Caco-2 (cell line): ENCODE measurements at regions not wholly inside any gene's neighbourhood (a gene's known extent, or its start where the extent isn't known, plus 50 kb on each side); places are given as distances from the start of the nearest gene placed in this dataset.

Source experiments
- BruUV-seq: library from RNA; stranded (reverse); fragments of 400-500 nt; replicated peaks from 2 replicates; lab custom pipeline; 2021; lab: Mats Ljungman, UMichigan
- CTCF ChIA-PET: fragments of 300-600 bp; sonication (Branson Sonifier 250); formaldehyde crosslinking; loops from one replicate; lab custom pipeline; 2022; ENCODE audit warnings: antibody characterized with exemption; lab: Charles Lee
- POLR2A ChIA-PET: fragments of 300-600 bp; sonication (Branson Sonifier 250); formaldehyde crosslinking; loops from one replicate; lab custom pipeline; 2022; ENCODE audit warnings: antibody characterized with exemption; lab: Charles Lee
- DNase-seq, 2 experiments: peaks; one replicate each; pipeline versions ENCODE4 v3.0.0 to v3.0.0-alpha.2; 2020 to 2022
- H3K27me3 ChIP-seq: replicated peaks from 2 replicates; pipeline ENCODE4 v1.6.0; 2011; ENCODE audit warnings: low read length; ENCODE audit not compliant: control insufficient read depth, insufficient read depth
- H3K36me3 ChIP-seq: 2 replicates; pipeline ENCODE4 v1.5.1; 2011; ENCODE audit warnings: low read length; ENCODE audit not compliant: control insufficient read depth, insufficient read depth
- H3K4me1 ChIP-seq: fragments of 250-450 bp; sonication (Bioruptor Pico); 2 replicates; pipeline ENCODE4 v1.5.1; 2020; ENCODE audit warnings: mild to moderate bottlenecking
- H3K4me3 ChIP-seq: 2 replicates; pipeline ENCODE4 v1.5.1; 2011; ENCODE audit warnings: low read depth, mild to moderate bottlenecking, control low read depth, low read length
- H3K9me3 ChIP-seq: fragments of 250-450 bp; sonication (Bioruptor Pico); 2 replicates; pipeline ENCODE4 v1.5.1; 2020; ENCODE audit warnings: mild to moderate bottlenecking, moderate library complexity
- H3K27ac Mint-ChIP-seq: one replicate; pipeline ENCODE4 v1.8.0; 2022; ENCODE audit warnings: mixed read lengths; ENCODE audit not compliant: unreplicated experiment
- H3K27me3 Mint-ChIP-seq: one replicate; pipeline ENCODE4 v1.8.0; 2022; ENCODE audit warnings: mixed read lengths; ENCODE audit not compliant: insufficient read depth, unreplicated experiment
- H3K36me3 Mint-ChIP-seq: one replicate; pipeline ENCODE4 v1.8.0; 2022; ENCODE audit warnings: mild to moderate bottlenecking, mixed read lengths; ENCODE audit not compliant: insufficient read depth, unreplicated experiment
- H3K4me1 Mint-ChIP-seq: one replicate; pipeline ENCODE4 v1.8.0; 2022; ENCODE audit warnings: low read depth, mixed read lengths; ENCODE audit not compliant: unreplicated experiment
- H3K4me3 Mint-ChIP-seq: one replicate; pipeline ENCODE4 v1.8.0; 2022; ENCODE audit warnings: mild to moderate bottlenecking, moderate library complexity, mixed read lengths; ENCODE audit not compliant: unreplicated experiment
- H3K9me3 Mint-ChIP-seq: one replicate; pipeline ENCODE4 v1.8.0; 2022; ENCODE audit warnings: mixed read lengths; ENCODE audit not compliant: unreplicated experiment
- intact Hi-C: fragments of 100-400 bp; cut with micrococcal nuclease; formaldehyde crosslinking; loops from one replicate; pipeline ENCODE4 v1.10.0; 2022; ENCODE audit not compliant: unreplicated experiment
- TF ChIP-seq, protein P1 (sequence below), 2 experiments: fragments of 200-600 bp in 1 of 2; IDR thresholded peaks; 1 replicate in 1 of 2; 2 replicates in 1 of 2; pipeline versions ENCODE4 v1.5.1 to v1.8.0; 2011 to 2022; ENCODE audit warnings: antibody characterized with exemption in 1 of 2, control low read depth in 1 of 2, inconsistent platforms in 1 of 2, low read depth in 1 of 2, low read length in 1 of 2, mild to moderate bottlenecking in 1 of 2, moderate library complexity in 1 of 2; ENCODE audit not compliant: insufficient read depth in 1 of 2, severe bottlenecking in 1 of 2, unreplicated experiment in 1 of 2

DNA sequence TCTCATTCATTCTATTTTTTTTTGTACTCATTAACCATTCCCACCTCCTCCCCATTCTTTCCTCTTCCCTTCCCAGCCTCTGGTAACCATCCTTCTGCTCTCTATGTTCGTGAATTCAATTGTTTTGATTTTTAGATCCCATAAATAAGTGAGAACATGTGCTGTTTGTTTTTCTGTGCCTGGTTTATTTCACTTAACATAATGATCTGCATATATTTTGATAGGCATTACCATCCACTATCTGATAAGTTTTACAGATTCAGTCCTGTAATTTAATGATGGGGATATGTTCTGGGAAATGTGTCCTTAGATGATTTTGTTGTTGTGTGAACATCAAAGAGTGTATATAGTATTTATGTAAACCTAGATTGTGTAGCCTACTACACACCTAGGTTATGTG is 77.5 kb upstream of the CPHXL start:
- intact Hi-C loops = loop anchor here (5.0 to 10.0 kb wide), 3 partner anchors 111 to 359 kb away; no protein-coding TSS in a partner anchor
- Mint-ChIP-seq H3K36me3 (no peaks in the 10 kb centered on the region), H3K9me3 (no peaks in the 10 kb centered on the region), H3K27me3 (no peaks in the 10 kb centered on the region), H3K27ac (no peak overlapping the region), H3K4me1 (no peaks in the 10 kb centered on the region), H3K4me3 (no peak overlapping the region)
- Histone ChIP-seq H3K4me3 (no peak overlapping the region), H3K27me3 (no peaks in the 10 kb centered on the region), H3K9me3 (no peaks in the 10 kb centered on the region), H3K4me1 (no peaks in the 10 kb centered on the region), H3K36me3 (no peaks in the 10 kb centered on the region)
- ChIA-PET POLR2A (no interaction called here), CTCF (no interaction called here)
- no TSS peak for BruUV-seq
- TF ChIP-seq, protein P1, sequence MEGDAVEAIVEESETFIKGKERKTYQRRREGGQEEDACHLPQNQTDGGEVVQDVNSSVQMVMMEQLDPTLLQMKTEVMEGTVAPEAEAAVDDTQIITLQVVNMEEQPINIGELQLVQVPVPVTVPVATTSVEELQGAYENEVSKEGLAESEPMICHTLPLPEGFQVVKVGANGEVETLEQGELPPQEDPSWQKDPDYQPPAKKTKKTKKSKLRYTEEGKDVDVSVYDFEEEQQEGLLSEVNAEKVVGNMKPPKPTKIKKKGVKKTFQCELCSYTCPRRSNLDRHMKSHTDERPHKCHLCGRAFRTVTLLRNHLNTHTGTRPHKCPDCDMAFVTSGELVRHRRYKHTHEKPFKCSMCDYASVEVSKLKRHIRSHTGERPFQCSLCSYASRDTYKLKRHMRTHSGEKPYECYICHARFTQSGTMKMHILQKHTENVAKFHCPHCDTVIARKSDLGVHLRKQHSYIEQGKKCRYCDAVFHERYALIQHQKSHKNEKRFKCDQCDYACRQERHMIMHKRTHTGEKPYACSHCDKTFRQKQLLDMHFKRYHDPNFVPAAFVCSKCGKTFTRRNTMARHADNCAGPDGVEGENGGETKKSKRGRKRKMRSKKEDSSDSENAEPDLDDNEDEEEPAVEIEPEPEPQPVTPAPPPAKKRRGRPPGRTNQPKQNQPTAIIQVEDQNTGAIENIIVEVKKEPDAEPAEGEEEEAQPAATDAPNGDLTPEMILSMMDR (IDR thresholded peaks at IDR 0.05; ENCODE audit: insufficient read depth in 1 of 2, low read depth in 1 of 2, low read length in 1 of 2, severe bottlenecking in 1 of 2, unreplicated experiment in 1 of 2) = no peak
- DNase-seq = no peak

DNA sequence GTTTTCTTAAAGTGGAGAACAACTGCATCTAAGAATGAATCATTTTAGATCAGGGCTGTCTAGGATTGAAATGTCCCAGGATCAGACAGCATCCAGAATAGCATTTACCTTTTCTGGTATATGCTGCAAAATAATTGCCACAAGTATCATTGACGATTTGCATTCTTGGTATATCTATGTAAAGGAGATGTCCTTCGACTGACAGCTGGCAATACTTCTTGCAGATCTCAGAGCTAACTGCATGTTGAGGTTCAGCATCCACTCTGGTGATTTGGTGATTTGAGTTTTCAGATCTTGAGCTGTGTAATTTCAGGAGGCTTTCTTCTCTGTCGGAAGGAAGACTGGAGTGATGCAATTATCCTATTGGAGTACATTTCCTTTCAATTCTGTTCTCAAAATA is 78.1 kb upstream of the CPHXL start:
- Histone ChIP-seq H3K9me3 (no peaks in the 10 kb centered on the region), H3K27me3 (no peaks in the 10 kb centered on the region), H3K4me3 (no peak overlapping the region), H3K36me3 (no peaks in the 10 kb centered on the region), H3K4me1 (no peaks in the 10 kb centered on the region)
- DNase-seq = no peak
- no peak overlapping the region for H3K27ac Mint-ChIP-seq
- no peak overlapping the region for H3K4me3 Mint-ChIP-seq
- ChIA-PET POLR2A (no interaction called here), CTCF (no interaction called here)
- intact Hi-C loops = loop anchor here (5.0 to 10.0 kb wide), 3 partner anchors 110 to 358 kb away; no protein-coding TSS in a partner anchor
- H3K36me3 Mint-ChIP-seq = no peaks in the 10 kb centered on the region
- no peaks in the 10 kb centered on the region for H3K27me3 Mint-ChIP-seq
- H3K4me1 Mint-ChIP-seq = no peaks in the 10 kb centered on the region
- BruUV-seq = no TSS peak
- H3K9me3 Mint-ChIP-seq = no peaks in the 10 kb centered on the region
- TF ChIP-seq, protein P1 (IDR thresholded peaks at IDR 0.05; ENCODE audit: insufficient read depth in 1 of 2, low read depth in 1 of 2, low read length in 1 of 2, severe bottlenecking in 1 of 2, unreplicated experiment in 1 of 2) = no peak

DNA sequence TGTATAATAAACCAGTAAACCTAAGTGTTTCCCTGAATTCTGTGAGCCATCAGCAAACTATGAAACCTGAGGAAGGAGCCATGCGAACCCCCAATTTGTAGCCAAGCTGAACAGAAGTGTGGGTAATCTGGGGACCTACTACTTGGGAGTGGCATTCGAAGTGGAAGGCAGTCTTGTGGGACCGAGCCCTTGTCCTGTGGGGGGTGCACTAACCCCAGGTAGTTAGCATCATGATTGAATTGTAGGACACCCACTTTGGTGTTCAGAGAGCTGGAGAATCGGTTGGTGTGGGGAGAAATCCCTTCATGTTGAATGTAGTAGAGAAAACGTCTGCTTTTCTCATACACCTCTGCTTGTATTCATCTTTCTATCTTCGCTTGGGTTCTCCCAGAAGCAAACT is 79.7 kb upstream of the CPHXL start:
- TF ChIP-seq, protein P1 (IDR thresholded peaks at IDR 0.05; ENCODE audit: insufficient read depth in 1 of 2, low read depth in 1 of 2, low read length in 1 of 2, severe bottlenecking in 1 of 2, unreplicated experiment in 1 of 2) = no peak
- intact Hi-C loops = loop anchor here (10.0 kb wide), 2 partner anchors 109 to 139 kb away; no protein-coding TSS in a partner anchor
- no TSS peak for BruUV-seq
- Mint-ChIP-seq H3K27ac (no peak overlapping the region), H3K9me3 (no peaks in the 10 kb centered on the region), H3K4me1 (no peaks in the 10 kb centered on the region), H3K36me3 (no peaks in the 10 kb centered on the region), H3K27me3 (no peaks in the 10 kb centered on the region), H3K4me3 (no peak overlapping the region)
- ChIA-PET POLR2A (no interaction called here), CTCF (interaction anchor here (0.6 kb wide), 1 partner anchor 416 kb away, joined by 3 read pairs; no protein-coding TSS in a partner anchor)
- H3K36me3 ChIP-seq = no peaks in the 10 kb centered on the region
- DNase-seq = peak; percentile 35 to 42
- no peaks in the 10 kb centered on the region for H3K4me1 ChIP-seq
- no peak overlapping the region for H3K4me3 ChIP-seq
- no peaks in the 10 kb centered on the region for H3K27me3 ChIP-seq
- no peaks in the 10 kb centered on the region for H3K9me3 ChIP-seq
